ENCODE measurements at regions not wholly inside any gene's neighbourhood (a gene's known extent, or its start where the extent isn't known, plus 50 kb on each side); places are given as distances from the start of the nearest gene placed in this dataset.
"Not testable (repeated sequence)": the region's sequence is repeated elsewhere in the genome, so short reads cannot be mapped to it uniquely, and the experiment has no call there.

GRCh38 chr2:131635611-131636010 lies 107.9 kb downstream of the CCDC74A start:
- FAIRE-seq (no peak), DNase-seq (ENCODE audit: low read depth) (no peak)
- H3K4me3 ChIP-seq (ENCODE audit: low read depth, low read length), result no peak overlapping the region
- TF ChIP-seq CTCF (IDR thresholded peaks at IDR 0.05; ENCODE audit: insufficient read depth, low read length, severe bottlenecking), result no peak
- H3K36me3 ChIP-seq (ENCODE audit: control insufficient read depth, insufficient read depth, low read length), result no peaks in the 10 kb centered on the region
- no peaks in the 10 kb centered on the region for H3K27me3 ChIP-seq (ENCODE audit: control insufficient read depth, insufficient read depth, low read length)

- not testable (repeated sequence) for DNase-seq (ENCODE audit: low read depth); H3K4me3 ChIP-seq (ENCODE audit: low read depth, low read length); FAIRE-seq; H3K36me3 ChIP-seq (ENCODE audit: control insufficient read depth, insufficient read depth, low read length); H3K27me3 ChIP-seq (ENCODE audit: control insufficient read depth, insufficient read depth, low read length)
Measured at GRCh38 chr2:131636704-131637308, 109.1 kb downstream of the CCDC74A start.

GRCh38 chr2:131639001-131639620 lies 111.4 kb downstream of the CCDC74A start:
- H3K36me3 ChIP-seq (ENCODE audit: control insufficient read depth, insufficient read depth, low read length); FAIRE-seq; H3K4me3 ChIP-seq (ENCODE audit: low read depth, low read length); DNase-seq (ENCODE audit: low read depth); H3K27me3 ChIP-seq (ENCODE audit: control insufficient read depth, insufficient read depth, low read length): not testable (repeated sequence)

GRCh38 chr2:131641414-131642206 lies 113.9 kb downstream of the CCDC74A start:
- no peaks in the 10 kb centered on the region for H3K27me3 ChIP-seq (ENCODE audit: control insufficient read depth, insufficient read depth, low read length)
- FAIRE-seq, result no peak
- no peaks in the 10 kb centered on the region for H3K36me3 ChIP-seq (ENCODE audit: control insufficient read depth, insufficient read depth, low read length)
- TF ChIP-seq CTCF (IDR thresholded peaks at IDR 0.05; ENCODE audit: insufficient read depth, low read length, severe bottlenecking), result no peak
- DNase-seq (ENCODE audit: low read depth), result no peak
- no peak overlapping the region for H3K4me3 ChIP-seq (ENCODE audit: low read depth, low read length)

- not testable (repeated sequence) for DNase-seq (ENCODE audit: low read depth); H3K36me3 ChIP-seq (ENCODE audit: control insufficient read depth, insufficient read depth, low read length); FAIRE-seq; H3K4me3 ChIP-seq (ENCODE audit: low read depth, low read length); H3K27me3 ChIP-seq (ENCODE audit: control insufficient read depth, insufficient read depth, low read length)
Measured at GRCh38 chr2:131643180-131643579, 115.5 kb downstream of the CCDC74A start.

- H3K27me3 ChIP-seq (ENCODE audit: control insufficient read depth, insufficient read depth, low read length), result no peaks in the 10 kb centered on the region
- no peaks in the 10 kb centered on the region for H3K36me3 ChIP-seq (ENCODE audit: control insufficient read depth, insufficient read depth, low read length)
- no peak for TF ChIP-seq CTCF (IDR thresholded peaks at IDR 0.05; ENCODE audit: insufficient read depth, low read length, severe bottlenecking)
- DNase-seq (ENCODE audit: low read depth), result no peak
- no peak for FAIRE-seq
- no peak overlapping the region for H3K4me3 ChIP-seq (ENCODE audit: low read depth, low read length)
Measured at GRCh38 chr2:131645177-131645765, 117.6 kb downstream of the CCDC74A start.

GRCh38 chr2:131646220-131646619 lies 118.5 kb downstream of the CCDC74A start:
- H3K4me3 ChIP-seq (ENCODE audit: low read depth, low read length); H3K36me3 ChIP-seq (ENCODE audit: control insufficient read depth, insufficient read depth, low read length); H3K27me3 ChIP-seq (ENCODE audit: control insufficient read depth, insufficient read depth, low read length); FAIRE-seq; DNase-seq (ENCODE audit: low read depth): not testable (repeated sequence)

Data from bronchial epithelial cell (primary cell).